ENCODE measurements at regions not wholly inside any gene's neighbourhood (a gene's known extent, or its start where the extent isn't known, plus 50 kb on each side); places are given as distances from the start of the nearest gene placed in this dataset.
A peak's percentile ranks its signal among the peaks of the same experiment; 100 is the strongest.

- TF ChIP-seq, protein P1, sequence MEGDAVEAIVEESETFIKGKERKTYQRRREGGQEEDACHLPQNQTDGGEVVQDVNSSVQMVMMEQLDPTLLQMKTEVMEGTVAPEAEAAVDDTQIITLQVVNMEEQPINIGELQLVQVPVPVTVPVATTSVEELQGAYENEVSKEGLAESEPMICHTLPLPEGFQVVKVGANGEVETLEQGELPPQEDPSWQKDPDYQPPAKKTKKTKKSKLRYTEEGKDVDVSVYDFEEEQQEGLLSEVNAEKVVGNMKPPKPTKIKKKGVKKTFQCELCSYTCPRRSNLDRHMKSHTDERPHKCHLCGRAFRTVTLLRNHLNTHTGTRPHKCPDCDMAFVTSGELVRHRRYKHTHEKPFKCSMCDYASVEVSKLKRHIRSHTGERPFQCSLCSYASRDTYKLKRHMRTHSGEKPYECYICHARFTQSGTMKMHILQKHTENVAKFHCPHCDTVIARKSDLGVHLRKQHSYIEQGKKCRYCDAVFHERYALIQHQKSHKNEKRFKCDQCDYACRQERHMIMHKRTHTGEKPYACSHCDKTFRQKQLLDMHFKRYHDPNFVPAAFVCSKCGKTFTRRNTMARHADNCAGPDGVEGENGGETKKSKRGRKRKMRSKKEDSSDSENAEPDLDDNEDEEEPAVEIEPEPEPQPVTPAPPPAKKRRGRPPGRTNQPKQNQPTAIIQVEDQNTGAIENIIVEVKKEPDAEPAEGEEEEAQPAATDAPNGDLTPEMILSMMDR (conservative IDR thresholded peaks at IDR 0.05; ENCODE audit: control insufficient read depth, insufficient read depth, low read depth, low read length): no peak
- no peak overlapping the region for H3K4me3 ChIP-seq (ENCODE audit: control insufficient read depth, low read depth, low read length)
- DNase-seq (ENCODE audit: low read depth): no peak
Observed at GRCh38 chr3:99522147-99522546, 116.2 kb upstream of the COL8A1 start.

GRCh38 chr3:99521551-99521950 lies 116.8 kb upstream of the COL8A1 start:
- TF ChIP-seq, protein P1 (conservative IDR thresholded peaks at IDR 0.05; ENCODE audit: control insufficient read depth, insufficient read depth, low read depth, low read length): no peak

DNA sequence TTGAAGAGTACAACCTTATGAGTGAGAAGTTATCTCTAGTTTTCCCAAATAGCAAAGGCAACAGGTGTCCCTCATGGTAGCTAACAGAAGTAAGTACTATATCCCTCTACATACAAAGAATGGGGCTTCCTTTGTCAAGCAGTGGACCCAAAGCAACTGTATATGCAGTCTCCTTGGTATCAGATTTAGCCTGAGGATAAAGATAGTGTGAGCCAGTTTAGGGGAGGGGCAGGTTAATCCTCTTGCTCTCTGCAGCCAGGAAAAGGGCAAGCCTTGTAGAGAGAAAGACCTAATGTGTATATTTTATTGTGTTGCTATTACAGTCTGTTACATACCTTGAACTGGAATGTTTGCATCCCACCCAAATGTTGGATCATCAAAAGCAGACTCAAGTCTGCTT lies 117.9 kb upstream of the COL8A1 start:
- H3K4me3 ChIP-seq (ENCODE audit: control insufficient read depth, low read depth, low read length): no peak overlapping the region
- DNase-seq (ENCODE audit: low read depth): no peak
- TF ChIP-seq, protein P1 (conservative IDR thresholded peaks at IDR 0.05; ENCODE audit: control insufficient read depth, insufficient read depth, low read depth, low read length): no peak

More at GRCh38 chr3:99521551-99521950, 116.8 kb upstream of the COL8A1 start:
- DNase-seq (ENCODE audit: low read depth): no peak
- H3K4me3 ChIP-seq (ENCODE audit: control insufficient read depth, low read depth, low read length): no peak overlapping the region

DNA sequence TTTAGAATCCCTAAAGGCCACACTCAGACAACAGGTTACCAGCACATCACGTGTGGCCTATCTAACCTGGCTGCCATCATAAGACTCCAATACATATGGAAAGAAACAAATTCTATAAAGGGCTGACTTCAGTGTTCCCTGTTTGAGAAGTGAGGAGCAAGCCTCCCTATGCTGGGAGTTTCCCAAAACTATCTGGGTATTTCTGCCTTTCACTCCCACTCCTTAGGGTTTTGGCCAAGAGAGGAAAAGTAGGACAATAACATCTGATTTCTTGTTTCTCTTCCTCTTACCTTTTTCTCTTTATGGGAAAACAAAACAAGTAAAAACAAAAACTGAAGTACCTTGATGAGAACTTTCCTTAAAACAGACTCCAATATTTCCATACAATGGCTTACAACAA lies 121.5 kb upstream of the COL8A1 start:
- DNase-seq (ENCODE audit: low read depth): no peak
- TF ChIP-seq, protein P1 (conservative IDR thresholded peaks at IDR 0.05; ENCODE audit: control insufficient read depth, insufficient read depth, low read depth, low read length): no peak
- no peak overlapping the region for H3K4me3 ChIP-seq (ENCODE audit: control insufficient read depth, low read depth, low read length)

GRCh38 chr3:99515891-99516290 lies 122.5 kb upstream of the COL8A1 start:
- DNase-seq (ENCODE audit: low read depth): no peak
- TF ChIP-seq, protein P1 (conservative IDR thresholded peaks at IDR 0.05; ENCODE audit: control insufficient read depth, insufficient read depth, low read depth, low read length): no peak
- no peak overlapping the region for H3K4me3 ChIP-seq (ENCODE audit: control insufficient read depth, low read depth, low read length)

DNA sequence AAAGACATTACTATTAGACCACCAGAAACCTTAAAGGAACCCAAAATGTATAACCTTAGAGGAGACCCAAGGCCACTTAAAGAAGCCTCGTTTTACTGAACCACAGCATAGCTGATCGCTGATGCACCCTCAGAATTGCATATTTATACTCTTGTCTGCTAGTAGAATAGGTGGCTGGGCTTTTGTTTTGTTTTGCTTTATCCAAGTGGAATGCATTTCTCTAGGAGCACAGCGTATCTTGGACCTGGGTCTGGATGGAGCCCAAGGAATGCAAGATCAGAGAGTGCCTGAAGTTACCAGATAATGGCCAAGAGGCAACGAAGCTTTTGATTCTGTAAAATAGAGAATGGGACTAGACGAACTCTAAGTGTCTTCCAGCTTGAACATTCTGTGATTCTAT lies 129.2 kb upstream of the COL8A1 start:
- DNase-seq (ENCODE audit: low read depth): peak; percentile 48

More for the DNA sequence above, 129.2 kb upstream of the COL8A1 start:
- H3K4me3 ChIP-seq (ENCODE audit: control insufficient read depth, low read depth, low read length): no peak overlapping the region
- TF ChIP-seq, protein P1 (conservative IDR thresholded peaks at IDR 0.05; ENCODE audit: control insufficient read depth, insufficient read depth, low read depth, low read length): no peak
